NB4 (cell line): ENCODE measurements at regions not wholly inside any gene's neighbourhood (a gene's known extent, or its start where the extent isn't known, plus 50 kb on each side); places are given as distances from the start of the nearest gene placed in this dataset.

Experiments used
- DNase-seq: peaks from one replicate; pipeline ENCODE4 v3.0.0; 2010; ENCODE audit warnings: low read depth
- H3K4me3 ChIP-seq: one replicate; pipeline ENCODE4 v1.5.1; 2011; ENCODE audit warnings: mild to moderate bottlenecking, low read depth, low read length, moderate library complexity
- MYC ChIP-seq: IDR thresholded peaks from 2 replicates; pipeline ENCODE4 v1.6.1; 2011; ENCODE audit warnings: low read depth, low read length
- POLR2A ChIP-seq: IDR thresholded peaks from 2 replicates; pipeline ENCODE4 v1.6.1; 2011; ENCODE audit warnings: mild to moderate bottlenecking; ENCODE audit not compliant: insufficient read length; ENCODE audit errors: extremely low read depth
- TF ChIP-seq, protein P1 (sequence below): IDR thresholded peaks from 2 replicates; pipeline ENCODE4 v1.6.1; 2011; ENCODE audit warnings: low read depth, low read length
- TF ChIP-seq, protein P2 (sequence below): IDR thresholded peaks from one replicate; pipeline ENCODE4 v1.5.1; 2012; ENCODE audit warnings: low read depth, low read length

GRCh38 chr1:219445864-219446263 lies 167.0 kb downstream of the ZC3H11B start:
- no peak overlapping the region for H3K4me3 ChIP-seq
- TF ChIP-seq MYC, result no peak
- DNase-seq, result no peak

- no peak for DNase-seq
- H3K4me3 ChIP-seq, result no peak overlapping the region
- TF ChIP-seq, protein P1, sequence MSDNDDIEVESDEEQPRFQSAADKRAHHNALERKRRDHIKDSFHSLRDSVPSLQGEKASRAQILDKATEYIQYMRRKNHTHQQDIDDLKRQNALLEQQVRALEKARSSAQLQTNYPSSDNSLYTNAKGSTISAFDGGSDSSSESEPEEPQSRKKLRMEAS, result no peak
- TF ChIP-seq POLR2A (no peak), MYC (no peak)
- TF ChIP-seq, protein P2, sequence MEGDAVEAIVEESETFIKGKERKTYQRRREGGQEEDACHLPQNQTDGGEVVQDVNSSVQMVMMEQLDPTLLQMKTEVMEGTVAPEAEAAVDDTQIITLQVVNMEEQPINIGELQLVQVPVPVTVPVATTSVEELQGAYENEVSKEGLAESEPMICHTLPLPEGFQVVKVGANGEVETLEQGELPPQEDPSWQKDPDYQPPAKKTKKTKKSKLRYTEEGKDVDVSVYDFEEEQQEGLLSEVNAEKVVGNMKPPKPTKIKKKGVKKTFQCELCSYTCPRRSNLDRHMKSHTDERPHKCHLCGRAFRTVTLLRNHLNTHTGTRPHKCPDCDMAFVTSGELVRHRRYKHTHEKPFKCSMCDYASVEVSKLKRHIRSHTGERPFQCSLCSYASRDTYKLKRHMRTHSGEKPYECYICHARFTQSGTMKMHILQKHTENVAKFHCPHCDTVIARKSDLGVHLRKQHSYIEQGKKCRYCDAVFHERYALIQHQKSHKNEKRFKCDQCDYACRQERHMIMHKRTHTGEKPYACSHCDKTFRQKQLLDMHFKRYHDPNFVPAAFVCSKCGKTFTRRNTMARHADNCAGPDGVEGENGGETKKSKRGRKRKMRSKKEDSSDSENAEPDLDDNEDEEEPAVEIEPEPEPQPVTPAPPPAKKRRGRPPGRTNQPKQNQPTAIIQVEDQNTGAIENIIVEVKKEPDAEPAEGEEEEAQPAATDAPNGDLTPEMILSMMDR, result no peak
Measured at GRCh38 chr1:219444474-219444873, 168.4 kb downstream of the ZC3H11B start.

DNA sequence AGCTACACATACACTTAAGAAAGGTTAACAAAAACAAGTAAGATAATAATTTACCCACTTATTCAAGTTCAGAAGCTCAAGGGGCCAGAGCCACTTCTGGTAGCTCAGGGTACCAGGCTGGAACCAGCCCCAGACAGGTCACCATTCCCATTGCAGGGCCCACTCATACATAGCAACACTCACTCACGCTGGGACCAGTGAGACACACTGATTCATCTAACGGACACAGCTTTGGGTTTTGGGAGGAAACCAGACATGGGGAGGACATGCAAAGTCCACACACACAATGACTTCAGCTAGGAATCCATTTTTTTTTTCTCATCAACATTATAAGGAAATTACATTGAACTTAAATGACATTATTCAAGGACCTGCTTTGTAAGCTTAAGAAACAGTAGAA lies 169.1 kb downstream of the ZC3H11B start:
- no peak for DNase-seq
- H3K4me3 ChIP-seq, result no peak overlapping the region
- no peak for TF ChIP-seq POLR2A
- TF ChIP-seq MYC, result no peak
- TF ChIP-seq, protein P2, result no peak
- TF ChIP-seq, protein P1, result no peak

DNA sequence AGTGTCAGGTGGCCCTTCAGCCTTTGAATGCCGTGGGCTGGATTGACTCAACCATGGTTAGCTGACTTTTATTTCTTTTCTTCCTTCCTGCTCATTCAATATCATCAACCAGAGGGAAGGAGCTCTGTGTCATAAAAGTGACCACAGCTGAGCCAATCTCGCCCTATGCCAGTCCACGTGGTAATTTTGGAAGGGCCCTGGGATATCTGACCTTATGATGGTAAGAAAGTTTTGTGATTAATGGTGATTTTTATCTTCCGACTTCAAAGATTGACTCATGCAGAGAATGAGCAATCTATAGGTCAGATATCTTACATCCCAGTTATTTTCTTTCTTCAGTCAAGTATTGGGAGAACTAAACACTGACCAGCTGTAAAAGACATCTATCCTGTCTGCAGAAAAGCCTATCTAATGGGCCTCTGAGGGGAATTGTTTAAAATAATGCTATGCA lies 170.3 kb downstream of the ZC3H11B start:
- no peak for DNase-seq
- TF ChIP-seq POLR2A (no peak), MYC (no peak)
- TF ChIP-seq, protein P2, result no peak
- TF ChIP-seq, protein P1, result no peak
- H3K4me3 ChIP-seq, result no peak overlapping the region

GRCh38 chr1:219441884-219442283 lies 171.0 kb downstream of the ZC3H11B start:
- no peak for DNase-seq
- TF ChIP-seq, protein P2, result no peak
- TF ChIP-seq, protein P1, result no peak
- TF ChIP-seq POLR2A (no peak), MYC (no peak)
- no peak overlapping the region for H3K4me3 ChIP-seq

DNA sequence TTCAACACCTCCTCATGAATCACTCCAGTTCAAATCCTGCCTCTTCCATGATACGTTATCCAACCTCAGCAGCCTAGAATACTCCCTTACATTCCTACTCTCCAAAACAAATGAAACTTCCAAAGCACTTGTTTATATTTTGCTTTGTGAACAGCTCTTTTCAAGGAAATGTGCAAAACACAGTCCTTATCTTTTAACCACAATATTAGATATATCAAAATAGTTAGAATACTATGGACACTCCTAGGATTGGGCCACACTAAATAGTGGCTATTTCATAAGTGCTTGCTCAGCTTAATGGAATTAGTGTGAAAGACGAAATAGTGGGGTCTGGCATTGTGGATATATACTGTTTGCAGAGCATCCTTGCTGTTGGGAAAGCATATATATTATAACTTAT lies 173.5 kb downstream of the ZC3H11B start:
- H3K4me3 ChIP-seq, result no peak overlapping the region
- no peak for TF ChIP-seq POLR2A
- TF ChIP-seq, protein P2, result no peak
- no peak for TF ChIP-seq MYC
- TF ChIP-seq, protein P1, result no peak
- DNase-seq, result no peak
